Fibroblast of gingiva (primary cell): ENCODE measurements at regions not wholly inside any gene's neighbourhood (a gene's known extent, or its start where the extent isn't known, plus 50 kb on each side); places are given as distances from the start of the nearest gene placed in this dataset.
A peak's percentile ranks its signal among the peaks of the same experiment; 100 is the strongest.

ENCODE experiments used
- DNase-seq: peaks from one replicate; pipeline ENCODE4 v3.0.0-alpha.2; 2011; ENCODE audit warnings: low read depth

DNA sequence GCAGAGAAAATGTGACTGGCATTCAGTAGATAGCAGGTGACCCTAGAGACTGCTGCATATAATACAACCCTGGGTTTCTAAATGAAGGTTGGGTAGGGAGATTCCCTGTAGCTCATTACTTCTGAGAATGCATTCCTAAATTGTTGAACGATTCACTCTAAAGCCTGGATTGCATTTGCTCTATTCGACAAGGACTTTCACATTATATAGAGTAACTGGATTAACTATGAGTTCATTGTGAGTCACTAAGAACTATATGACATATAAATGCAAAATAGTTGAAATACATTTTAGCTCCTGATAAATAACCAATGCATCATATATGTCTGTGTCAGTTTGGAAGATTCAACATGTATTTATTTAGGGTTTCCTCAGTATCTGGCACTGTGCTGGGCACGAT lies 294.7 kb upstream of the CCDC54 start:
- DNase-seq, result no peak

DNA sequence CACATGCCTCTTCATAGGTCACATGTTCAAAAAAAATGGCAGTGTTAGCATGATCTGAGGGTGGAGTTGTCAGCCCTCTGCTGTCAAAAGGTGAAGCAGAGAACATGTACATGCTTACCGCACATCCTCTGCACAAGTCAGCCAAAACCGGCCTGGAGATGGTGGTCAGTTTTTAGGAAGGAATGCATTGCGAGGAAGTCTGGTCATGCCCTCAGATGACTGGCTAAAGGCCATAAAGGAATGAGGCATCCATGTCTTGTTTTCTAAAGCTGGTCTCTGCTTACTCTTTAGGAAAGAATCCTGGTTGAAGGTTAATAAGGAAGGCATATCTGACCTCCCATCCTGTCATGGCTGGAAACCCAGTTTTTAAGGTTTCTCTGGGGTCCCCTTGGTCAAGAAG lies 292.0 kb upstream of the CCDC54 start:
- DNase-seq, result no peak

DNA sequence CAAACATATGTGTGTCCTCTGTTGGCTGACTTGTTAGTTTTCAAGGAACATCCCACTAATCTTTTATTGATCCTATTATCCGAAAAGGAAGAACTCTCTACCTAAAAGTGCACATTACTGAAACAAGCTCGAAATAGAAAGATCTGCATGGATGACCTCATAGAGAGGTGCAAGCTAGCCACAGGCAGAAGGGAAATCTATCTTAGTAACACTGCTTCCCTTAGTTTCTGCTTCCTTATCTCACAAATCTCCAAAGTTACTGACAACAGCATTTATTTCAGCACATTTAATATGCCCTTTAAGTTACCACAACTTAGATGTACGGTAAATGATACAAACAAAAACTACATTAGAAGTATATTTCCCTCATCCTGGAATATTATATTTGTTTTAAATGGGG lies 285.1 kb upstream of the CCDC54 start:
- DNase-seq, result no peak

DNA sequence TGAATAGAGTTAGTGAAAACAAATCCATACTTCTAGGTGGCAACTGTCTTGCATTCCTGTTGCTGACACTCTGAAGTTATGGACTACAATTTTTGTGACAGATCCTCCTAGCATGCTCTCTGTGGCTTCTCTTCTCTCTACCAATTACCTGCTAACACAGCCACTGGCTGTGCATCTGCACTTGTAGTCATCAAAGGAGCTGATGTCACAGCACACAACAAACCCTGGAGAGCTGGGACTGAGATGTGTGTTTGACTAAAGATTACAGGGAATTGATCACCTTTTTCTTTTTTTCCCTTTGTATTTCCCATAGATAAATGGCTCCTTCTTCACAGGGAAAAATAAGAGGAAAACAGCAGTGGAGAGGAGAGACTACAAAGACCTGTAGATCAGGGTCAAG lies 278.4 kb upstream of the CCDC54 start:
- DNase-seq, result no peak

DNA sequence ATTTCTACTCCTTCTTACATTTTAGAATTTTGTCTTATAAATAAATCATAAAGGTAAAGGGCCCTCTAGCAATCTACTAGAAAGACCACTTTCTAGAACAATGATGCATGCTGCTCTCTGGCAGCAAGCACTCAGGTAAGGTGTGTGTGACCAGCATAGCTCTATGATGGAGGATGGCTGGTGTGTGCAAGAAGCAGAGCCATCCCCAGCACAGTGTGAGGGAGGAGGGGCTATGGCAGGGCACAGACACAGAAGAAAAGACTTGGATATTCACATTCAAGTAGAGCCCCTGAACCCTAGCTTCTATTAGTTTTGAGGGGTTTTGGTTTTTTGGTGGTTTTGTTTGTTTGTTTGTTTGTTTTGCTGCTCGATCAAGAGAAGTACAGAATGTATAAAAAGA lies 277.1 kb upstream of the CCDC54 start:
- DNase-seq, result no peak

GRCh38 chr3:107100573-107100972 lies 276.7 kb upstream of the CCDC54 start:
- no peak for DNase-seq

DNA sequence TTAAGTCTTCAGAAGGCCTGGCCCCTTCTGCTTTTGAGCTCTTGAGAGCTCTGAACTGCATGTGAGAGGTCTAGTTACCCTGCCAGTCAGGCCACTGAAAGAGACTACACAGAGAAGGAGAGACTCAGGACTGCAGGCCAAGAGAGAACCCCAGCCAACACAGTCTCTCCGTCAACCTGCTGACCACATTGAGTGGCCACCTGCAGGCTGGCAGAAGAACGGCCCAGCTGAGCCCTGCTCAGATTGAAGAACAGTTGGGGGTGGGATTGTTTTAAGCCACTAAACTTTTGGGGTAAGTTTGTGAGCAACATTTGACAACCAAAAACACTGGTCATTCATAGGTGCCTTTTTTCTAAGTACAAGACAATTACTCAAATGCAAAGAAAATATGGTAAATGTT lies 273.5 kb upstream of the CCDC54 start:
- DNase-seq, result no peak

DNA sequence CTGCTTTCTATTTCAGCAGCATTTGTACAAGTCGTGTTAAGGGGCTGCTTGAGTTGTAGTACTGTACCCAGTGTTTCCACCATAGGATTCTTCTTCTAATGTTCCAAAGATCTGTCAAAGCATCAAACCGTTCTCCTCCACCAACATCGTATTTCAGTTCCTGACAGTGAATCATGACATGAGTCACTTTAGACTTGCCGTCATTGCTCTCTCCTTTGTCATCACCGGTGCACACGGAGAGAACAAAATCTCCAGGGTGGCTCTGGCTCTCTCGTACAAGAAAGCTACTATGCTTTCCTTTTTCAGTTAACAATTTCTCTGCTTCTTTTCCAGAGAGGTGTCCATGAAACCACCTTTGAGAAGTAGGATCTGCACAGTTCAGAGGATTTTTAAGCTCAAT lies 270.9 kb upstream of the CCDC54 start:
- DNase-seq, result no peak

GRCh38 chr3:107106907-107107306 lies 270.3 kb upstream of the CCDC54 start:
- no peak for DNase-seq

DNA sequence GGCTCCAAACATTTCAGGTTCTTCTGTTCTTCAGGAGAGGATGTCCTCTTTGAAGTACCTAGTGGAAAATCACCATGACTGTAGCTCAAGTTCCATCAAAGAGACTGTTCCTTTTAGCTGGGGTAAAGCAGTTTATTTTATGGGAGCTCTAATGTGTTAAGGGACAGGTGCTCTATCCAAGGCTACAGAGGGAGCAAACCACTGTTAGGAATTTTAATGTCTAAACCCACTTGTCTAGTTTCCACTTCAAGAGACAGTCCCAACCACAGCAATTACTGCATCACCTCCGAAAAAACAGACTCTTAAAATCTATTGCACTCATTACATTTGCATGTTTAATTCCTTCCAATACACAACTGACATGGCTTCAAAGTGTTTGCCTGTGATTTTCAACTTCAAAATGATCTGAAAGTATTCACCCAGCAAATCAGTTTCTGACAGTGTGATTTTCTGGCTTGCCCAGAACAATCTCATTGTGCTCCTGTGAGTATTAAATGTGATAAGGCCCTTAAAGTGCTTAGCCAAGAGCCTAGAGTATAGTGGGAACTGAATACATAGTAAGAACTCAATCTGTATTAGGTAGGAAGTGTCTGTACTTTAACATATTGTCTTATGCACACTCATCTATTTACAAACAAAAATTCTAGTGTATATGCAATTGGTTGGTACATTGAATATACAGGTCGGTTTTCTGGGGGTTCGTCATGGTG lies 266.5 kb upstream of the CCDC54 start:
- DNase-seq, result no peak

DNA sequence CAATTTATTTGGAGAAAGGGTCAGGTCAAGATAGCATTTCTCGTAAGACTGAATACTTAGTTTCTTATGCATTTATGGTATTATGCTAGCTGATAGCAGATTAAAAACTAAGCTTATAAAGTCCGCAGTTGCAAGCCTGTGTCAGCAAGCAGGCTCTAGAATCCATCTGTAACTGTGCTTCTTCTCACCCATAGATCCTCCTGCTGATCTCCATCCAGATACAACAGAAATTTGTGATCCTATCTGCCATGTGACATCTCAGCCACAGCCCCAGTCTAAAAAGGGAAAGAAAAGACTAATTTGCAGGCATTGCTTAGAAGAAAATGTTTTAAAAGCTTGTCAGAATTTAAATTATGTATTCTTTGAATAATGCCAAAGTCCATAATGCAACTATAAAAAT lies 265.4 kb upstream of the CCDC54 start:
- DNase-seq, result no peak

GRCh38 chr3:107112356-107112755 lies 264.9 kb upstream of the CCDC54 start:
- no peak for DNase-seq

- no peak for DNase-seq
Observed at GRCh38 chr3:107116251-107116650, 261.0 kb upstream of the CCDC54 start.

DNA sequence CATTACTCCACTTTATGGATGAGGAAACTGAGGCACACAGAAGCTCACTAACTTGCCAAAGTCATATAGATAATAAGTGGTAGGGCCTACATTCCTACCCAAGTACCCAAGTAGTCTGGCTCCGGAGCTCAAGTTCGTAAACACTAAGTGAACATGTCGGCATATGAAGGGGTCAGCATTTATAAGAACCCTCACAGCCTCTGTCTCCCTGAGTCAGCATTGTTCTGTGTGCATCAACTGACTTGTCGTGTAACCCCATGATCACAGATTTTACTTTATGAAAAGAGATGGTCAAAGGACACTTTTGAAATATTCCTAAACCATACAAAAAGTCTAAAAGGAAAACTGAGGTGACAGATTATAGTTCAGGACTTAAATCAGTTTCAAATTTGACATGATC lies 260.1 kb upstream of the CCDC54 start:
- DNase-seq, result no peak

DNA sequence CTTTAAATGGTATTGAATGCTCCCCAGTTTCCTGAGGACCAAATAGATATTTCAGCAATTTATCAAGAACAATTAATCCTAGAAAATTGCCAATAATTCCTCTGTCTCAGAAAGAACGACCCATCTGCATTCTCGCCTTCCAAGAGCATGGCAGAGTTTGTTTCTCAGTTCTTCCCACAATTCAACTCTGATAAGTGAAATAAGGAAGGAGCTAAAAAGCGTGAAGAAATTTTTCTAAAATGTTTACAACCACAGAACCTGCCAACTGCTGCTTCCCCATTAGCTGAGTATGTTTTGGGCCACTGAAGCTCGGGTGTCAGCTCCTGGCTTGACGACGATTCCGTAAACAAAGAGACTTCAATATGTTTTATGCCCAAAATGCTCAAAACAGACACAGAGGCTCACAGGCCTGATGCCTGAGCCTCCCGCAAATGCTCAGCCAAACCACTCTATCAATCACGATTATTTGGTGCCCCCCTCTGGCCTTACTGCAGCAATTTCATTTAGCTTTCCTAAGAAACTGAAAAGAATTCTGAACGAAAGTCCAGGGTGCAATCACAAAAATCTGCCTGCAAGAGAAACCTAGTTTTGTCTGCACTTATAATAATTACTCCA lies 259.2 kb upstream of the CCDC54 start:
- peak; percentile 74 for DNase-seq

DNA sequence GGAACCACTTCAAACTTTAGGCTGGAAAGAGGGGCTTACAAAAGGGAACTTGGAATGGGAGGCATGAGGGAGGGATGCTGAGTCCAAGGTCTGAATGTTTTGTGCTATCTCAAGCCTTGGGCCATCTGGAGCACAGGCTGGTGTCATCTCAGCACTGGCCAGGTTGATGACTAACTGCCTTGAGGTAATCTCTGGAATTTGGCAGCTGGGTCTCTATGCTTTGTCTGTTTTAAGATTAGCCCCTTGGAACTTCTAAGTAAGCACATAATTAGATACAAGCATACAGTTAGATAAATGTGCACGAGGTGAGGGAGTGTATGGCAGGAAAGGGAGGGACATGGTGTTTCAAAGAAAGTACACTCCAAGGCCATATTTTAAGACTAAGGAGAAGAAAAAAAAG lies 252.4 kb upstream of the CCDC54 start:
- peak; percentile 5 for DNase-seq

DNA sequence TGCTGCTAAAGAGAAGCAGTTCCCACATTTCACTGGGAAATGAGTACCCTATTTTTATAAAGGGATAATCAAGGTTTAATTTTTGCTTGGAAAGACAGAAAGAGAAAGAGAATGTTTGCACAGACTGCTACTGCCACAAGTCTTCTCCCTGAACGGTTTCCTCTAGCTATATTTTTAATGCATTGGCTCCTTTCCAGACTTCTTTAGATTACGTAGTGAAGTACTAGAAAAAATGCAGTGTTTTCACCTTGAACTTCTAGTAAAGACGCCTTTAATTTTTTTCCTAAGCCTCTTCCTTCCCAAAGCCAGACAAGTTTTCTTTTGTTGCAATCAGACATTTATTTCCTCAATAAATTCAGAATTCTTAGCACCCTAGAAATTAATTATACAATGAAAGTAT lies 248.3 kb upstream of the CCDC54 start:
- DNase-seq, result no peak

DNA sequence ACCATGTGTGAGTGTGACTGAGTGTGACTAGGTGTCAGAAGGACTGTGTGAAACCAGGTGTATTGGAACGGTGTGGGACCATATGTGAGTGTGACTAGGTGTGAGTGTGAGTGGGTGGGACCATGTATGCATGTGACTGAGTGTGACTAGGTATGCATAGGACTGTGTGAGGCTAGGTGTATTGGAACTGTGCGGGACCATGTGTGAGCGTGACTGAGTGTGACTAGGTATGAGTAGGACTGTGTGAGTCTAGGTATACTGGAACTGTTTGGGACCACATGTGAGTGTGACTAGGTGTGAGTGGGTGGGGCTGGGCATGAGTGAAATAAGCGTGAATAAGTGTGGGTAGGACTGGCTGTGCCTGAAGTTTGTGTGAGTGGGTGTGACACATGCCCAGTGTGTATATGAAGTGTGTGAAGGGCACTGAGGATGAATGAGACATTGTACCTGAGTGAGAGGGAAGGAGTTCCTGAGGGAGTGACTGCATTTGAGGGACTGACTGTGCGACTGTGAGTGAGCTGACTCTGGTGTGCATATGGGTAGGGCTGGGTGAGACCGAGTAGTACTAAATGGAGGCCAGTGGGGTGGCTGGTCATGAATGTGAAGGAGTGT lies 247.0 kb upstream of the CCDC54 start:
- DNase-seq, result no peak

DNA sequence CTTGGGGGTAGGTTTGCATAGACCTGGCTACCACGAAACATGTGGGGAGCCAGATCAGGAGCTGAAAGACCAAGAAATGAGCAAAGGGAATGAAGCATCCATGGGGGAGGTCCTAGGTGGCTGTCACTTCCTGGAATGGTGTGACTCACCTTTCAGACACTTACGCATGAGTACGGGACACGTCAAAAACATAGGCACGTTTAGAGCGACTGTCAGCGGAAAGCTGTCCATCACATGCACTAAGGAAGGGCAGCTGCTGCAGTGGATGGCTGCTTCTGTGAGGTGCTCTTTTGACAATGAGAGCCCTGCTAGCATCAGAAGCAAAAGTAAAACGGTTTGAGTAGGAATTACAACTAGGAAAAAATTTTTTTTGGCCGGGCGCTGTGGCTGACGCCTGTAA lies 244.6 kb upstream of the CCDC54 start:
- no peak for DNase-seq

DNA sequence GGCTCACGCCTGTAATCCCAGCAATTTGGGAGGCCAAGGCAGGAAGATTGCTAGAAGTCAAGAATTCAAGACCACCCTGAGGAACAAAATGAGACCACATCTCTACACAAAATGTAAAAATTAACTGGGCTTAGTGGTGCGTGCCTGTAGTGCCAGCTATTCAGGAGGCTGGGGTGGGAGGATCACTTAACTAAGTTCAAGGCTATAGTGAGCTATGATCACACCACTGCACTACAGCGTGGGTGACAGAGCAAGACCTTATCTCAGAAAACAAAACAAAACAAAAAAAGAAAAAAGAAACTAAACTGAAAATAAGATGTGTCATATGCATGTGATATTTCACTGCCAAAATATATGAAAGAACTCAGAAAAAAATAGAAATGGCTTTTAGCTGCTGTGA lies 243.3 kb upstream of the CCDC54 start:
- no peak for DNase-seq

GRCh38 chr3:107142171-107142570 lies 235.1 kb upstream of the CCDC54 start:
- DNase-seq, result no peak

GRCh38 chr3:107142786-107143575 lies 234.3 kb upstream of the CCDC54 start:
- DNase-seq, result no peak

DNA sequence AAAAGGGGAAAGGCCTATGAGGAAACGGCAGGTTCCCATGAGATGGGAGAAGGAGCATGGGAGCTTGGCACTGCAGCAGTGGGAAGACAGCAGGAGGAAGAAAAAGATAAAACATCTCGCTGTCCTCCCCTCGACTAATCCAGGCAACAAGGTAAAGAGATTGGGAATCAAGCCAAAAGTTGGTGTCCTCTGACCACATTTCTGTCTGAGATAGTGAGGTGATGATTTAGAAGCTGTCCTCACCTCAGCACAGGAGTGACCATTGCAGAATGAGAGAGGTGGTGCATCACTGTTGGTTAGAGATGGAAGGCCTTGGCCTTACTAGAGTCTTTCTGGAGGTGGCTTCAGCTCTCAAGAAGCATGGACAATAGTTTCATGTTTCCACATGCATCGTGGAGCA lies 226.6 kb upstream of the CCDC54 start:
- no peak for DNase-seq
